Activated T-helper 17 cell treated with anti-CD3 and anti-CD28 coated beads, Interleukin-2, amount 50 U/mL, for 72 hours (primary cell): ENCODE measurements at regions not wholly inside any gene's neighbourhood (a gene's known extent, or its start where the extent isn't known, plus 50 kb on each side); places are given as distances from the start of the nearest gene placed in this dataset.
"Not testable (repeated sequence)": the region's sequence is repeated elsewhere in the genome, so short reads cannot be mapped to it uniquely, and the experiment has no call there.

Source experiments
- ATAC-seq: fragments of 150-1000 bp; cut with Tn5 transposase; replicated peaks from 2 replicates; pipeline ENCODE4 v1.10.0; 2021; ENCODE audit warnings: mild to moderate bottlenecking, moderate library complexity
- H3K27ac Mint-ChIP-seq: one replicate; pipeline ENCODE4 v1.8.0; 2022; ENCODE audit warnings: mixed read lengths
- H3K27me3 Mint-ChIP-seq: one replicate; pipeline ENCODE4 v1.8.0; 2022; ENCODE audit warnings: mixed read lengths
- H3K36me3 Mint-ChIP-seq: one replicate; pipeline ENCODE4 v1.8.0; 2022; ENCODE audit warnings: low read depth, mild to moderate bottlenecking, mixed read lengths
- H3K4me1 Mint-ChIP-seq: one replicate; pipeline ENCODE4 v1.8.0; 2022; ENCODE audit warnings: mixed read lengths
- H3K4me3 Mint-ChIP-seq: one replicate; pipeline ENCODE4 v1.8.0; 2022; ENCODE audit warnings: mild to moderate bottlenecking, mixed read lengths
- H3K9me3 Mint-ChIP-seq: one replicate; pipeline ENCODE4 v1.8.0; 2022; ENCODE audit warnings: mixed read lengths

- H3K4me3 Mint-ChIP-seq, ATAC-seq, H3K36me3 Mint-ChIP-seq, H3K9me3 Mint-ChIP-seq, H3K27ac Mint-ChIP-seq, H3K4me1 Mint-ChIP-seq: not testable (repeated sequence)
- H3K27me3 Mint-ChIP-seq = peaks cover 19% of the 10 kb centered on the region
Measured at GRCh38 chr6:71360556-71361335, 72.1 kb downstream of the OGFRL1 start.

- Mint-ChIP-seq H3K36me3 (no peaks in the 10 kb centered on the region), H3K27ac (no peak overlapping the region), H3K4me1 (peaks cover 6% of the 10 kb centered on the region), H3K9me3 (no peaks in the 10 kb centered on the region), H3K4me3 (no peak overlapping the region), H3K27me3 (peaks cover 30% of the 10 kb centered on the region)
- no peak for ATAC-seq
Measured at GRCh38 chr6:71364889-71365542, 76.4 kb downstream of the OGFRL1 start.

GRCh38 chr6:71367756-71368155 lies 79.1 kb downstream of the OGFRL1 start:
- Mint-ChIP-seq H3K36me3 (no peaks in the 10 kb centered on the region), H3K4me1 (peaks cover 6% of the 10 kb centered on the region), H3K4me3 (no peak overlapping the region), H3K27me3 (peaks cover 31% of the 10 kb centered on the region), H3K9me3 (no peaks in the 10 kb centered on the region), H3K27ac (no peak overlapping the region)
- no peak for ATAC-seq

GRCh38 chr6:71368284-71368683 lies 79.7 kb downstream of the OGFRL1 start:
- no peaks in the 10 kb centered on the region for H3K36me3 Mint-ChIP-seq
- peaks cover 29% of the 10 kb centered on the region for H3K27me3 Mint-ChIP-seq
- no peaks in the 10 kb centered on the region for H3K9me3 Mint-ChIP-seq
- H3K27ac Mint-ChIP-seq = no peak overlapping the region
- H3K4me3 Mint-ChIP-seq = no peak overlapping the region
- ATAC-seq = no peak
- H3K4me1 Mint-ChIP-seq = peaks cover 6% of the 10 kb centered on the region

- H3K4me1 Mint-ChIP-seq = peaks cover 3% of the 10 kb centered on the region
- H3K27me3 Mint-ChIP-seq = peaks cover 27% of the 10 kb centered on the region
- H3K36me3 Mint-ChIP-seq = no peaks in the 10 kb centered on the region
- no peaks in the 10 kb centered on the region for H3K9me3 Mint-ChIP-seq
- H3K4me3 Mint-ChIP-seq = no peak overlapping the region
- ATAC-seq = no peak
- no peak overlapping the region for H3K27ac Mint-ChIP-seq
Measured at GRCh38 chr6:71371559-71371958, 82.9 kb downstream of the OGFRL1 start.

GRCh38 chr6:71373943-71374342 lies 85.3 kb downstream of the OGFRL1 start:
- Mint-ChIP-seq H3K27me3 (peaks cover 19% of the 10 kb centered on the region), H3K4me3 (no peak overlapping the region), H3K4me1 (no peaks in the 10 kb centered on the region), H3K9me3 (no peaks in the 10 kb centered on the region), H3K36me3 (no peaks in the 10 kb centered on the region), H3K27ac (no peak overlapping the region)
- ATAC-seq = no peak

- Mint-ChIP-seq H3K4me1 (no peaks in the 10 kb centered on the region), H3K4me3 (no peak overlapping the region), H3K36me3 (no peaks in the 10 kb centered on the region), H3K9me3 (no peaks in the 10 kb centered on the region), H3K27ac (no peak overlapping the region), H3K27me3 (peaks cover 19% of the 10 kb centered on the region)
- no peak for ATAC-seq
Measured at GRCh38 chr6:71375676-71376075, 87.1 kb downstream of the OGFRL1 start.

GRCh38 chr6:71376830-71377229 lies 88.2 kb downstream of the OGFRL1 start:
- Mint-ChIP-seq H3K27ac (no peak overlapping the region), H3K4me1 (no peaks in the 10 kb centered on the region), H3K9me3 (no peaks in the 10 kb centered on the region), H3K36me3 (no peaks in the 10 kb centered on the region), H3K27me3 (peaks cover 13% of the 10 kb centered on the region), H3K4me3 (no peak overlapping the region)
- no peak for ATAC-seq

- no peaks in the 10 kb centered on the region for H3K36me3 Mint-ChIP-seq
- H3K4me1 Mint-ChIP-seq = no peaks in the 10 kb centered on the region
- H3K9me3 Mint-ChIP-seq = no peaks in the 10 kb centered on the region
- H3K27me3 Mint-ChIP-seq = peaks cover 5% of the 10 kb centered on the region
- ATAC-seq = no peak
- no peak overlapping the region for H3K27ac Mint-ChIP-seq
- no peak overlapping the region for H3K4me3 Mint-ChIP-seq
Measured at GRCh38 chr6:71383476-71383875, 94.9 kb downstream of the OGFRL1 start.

- Mint-ChIP-seq H3K9me3 (no peaks in the 10 kb centered on the region), H3K4me3 (no peak overlapping the region), H3K4me1 (no peaks in the 10 kb centered on the region), H3K27me3 (peaks cover 5% of the 10 kb centered on the region), H3K36me3 (no peaks in the 10 kb centered on the region), H3K27ac (no peak overlapping the region)
- ATAC-seq = no peak
Measured at GRCh38 chr6:71383901-71384489, 95.4 kb downstream of the OGFRL1 start.

GRCh38 chr6:71385111-71385822 lies 96.7 kb downstream of the OGFRL1 start:
- H3K27me3 Mint-ChIP-seq = peaks cover 10% of the 10 kb centered on the region
- ATAC-seq = no peak
- no peak overlapping the region for H3K27ac Mint-ChIP-seq

GRCh38 chr6:71386215-71386614 lies 97.6 kb downstream of the OGFRL1 start:
- Mint-ChIP-seq H3K36me3 (no peaks in the 10 kb centered on the region), H3K4me1 (no peaks in the 10 kb centered on the region), H3K4me3 (no peak overlapping the region), H3K9me3 (no peaks in the 10 kb centered on the region), H3K27me3 (peaks cover 10% of the 10 kb centered on the region), H3K27ac (no peak overlapping the region)
- ATAC-seq = no peak

More at GRCh38 chr6:71385111-71385822, 96.7 kb downstream of the OGFRL1 start:
- no peaks in the 10 kb centered on the region for H3K4me1 Mint-ChIP-seq
- H3K9me3 Mint-ChIP-seq = no peaks in the 10 kb centered on the region
- H3K4me3 Mint-ChIP-seq = no peak overlapping the region
- H3K36me3 Mint-ChIP-seq = no peaks in the 10 kb centered on the region

GRCh38 chr6:71387179-71387578 lies 98.6 kb downstream of the OGFRL1 start:
- H3K27ac Mint-ChIP-seq = no peak overlapping the region
- peaks cover 16% of the 10 kb centered on the region for H3K27me3 Mint-ChIP-seq
- H3K4me1 Mint-ChIP-seq = no peaks in the 10 kb centered on the region
- no peak for ATAC-seq
- no peaks in the 10 kb centered on the region for H3K9me3 Mint-ChIP-seq
- H3K4me3 Mint-ChIP-seq = no peak overlapping the region
- H3K36me3 Mint-ChIP-seq = no peaks in the 10 kb centered on the region

GRCh38 chr6:71388068-71388744 lies 99.6 kb downstream of the OGFRL1 start:
- H3K4me3 Mint-ChIP-seq = no peak overlapping the region
- peaks cover 16% of the 10 kb centered on the region for H3K27me3 Mint-ChIP-seq
- no peaks in the 10 kb centered on the region for H3K9me3 Mint-ChIP-seq
- no peak overlapping the region for H3K27ac Mint-ChIP-seq
- H3K36me3 Mint-ChIP-seq = no peaks in the 10 kb centered on the region
- no peaks in the 10 kb centered on the region for H3K4me1 Mint-ChIP-seq
- no peak for ATAC-seq
